Activated CD8-positive, alpha-beta memory T cell treated with anti-CD3 and anti-CD28 coated beads, Interleukin-2, amount 50 U/mL, for 1 hour (primary cell): ENCODE measurements at regions not wholly inside any gene's neighbourhood (a gene's known extent, or its start where the extent isn't known, plus 50 kb on each side); places are given as distances from the start of the nearest gene placed in this dataset.
"Not testable (repeated sequence)": the region's sequence is repeated elsewhere in the genome, so short reads cannot be mapped to it uniquely, and the experiment has no call there.

Experiments
- DNase-seq: peaks from one replicate; pipeline ENCODE4 v3.0.0-alpha.2; 2020; ENCODE audit errors: extremely low read depth

DNA sequence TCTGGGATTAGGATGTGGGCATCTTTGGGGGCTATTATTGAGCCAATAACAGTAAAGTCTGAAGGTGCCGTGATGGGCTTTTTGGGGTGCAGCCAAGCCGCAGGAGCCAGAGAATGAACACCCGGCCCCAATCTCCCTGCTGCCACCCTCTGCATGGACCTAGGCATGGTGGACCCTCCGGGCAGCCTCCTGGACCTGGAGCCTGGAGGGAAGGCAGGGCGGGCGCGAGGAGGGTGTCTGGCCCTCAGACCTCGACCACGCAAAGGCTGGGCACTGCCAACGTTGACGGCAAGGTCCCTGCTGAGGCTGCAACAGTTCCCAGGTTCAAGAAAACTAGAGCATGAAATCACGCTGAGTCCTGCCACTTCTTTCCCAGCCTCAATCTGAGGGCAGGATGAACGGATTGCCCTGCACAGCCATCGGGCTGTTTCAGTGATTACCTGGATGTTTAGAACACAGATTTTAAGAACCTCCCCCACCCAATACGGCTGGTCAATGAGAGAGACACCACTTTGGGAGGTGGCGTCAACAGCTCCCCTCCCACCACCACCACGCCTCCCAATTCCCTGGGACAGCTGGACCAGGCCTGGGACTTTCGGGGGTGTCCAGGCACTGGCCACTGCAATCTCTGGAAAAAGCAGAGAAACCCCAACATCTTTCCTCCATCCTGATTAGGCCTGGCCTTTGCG is 147.4 kb downstream of the NPIPB11 start:
- not testable (repeated sequence) for DNase-seq

DNA sequence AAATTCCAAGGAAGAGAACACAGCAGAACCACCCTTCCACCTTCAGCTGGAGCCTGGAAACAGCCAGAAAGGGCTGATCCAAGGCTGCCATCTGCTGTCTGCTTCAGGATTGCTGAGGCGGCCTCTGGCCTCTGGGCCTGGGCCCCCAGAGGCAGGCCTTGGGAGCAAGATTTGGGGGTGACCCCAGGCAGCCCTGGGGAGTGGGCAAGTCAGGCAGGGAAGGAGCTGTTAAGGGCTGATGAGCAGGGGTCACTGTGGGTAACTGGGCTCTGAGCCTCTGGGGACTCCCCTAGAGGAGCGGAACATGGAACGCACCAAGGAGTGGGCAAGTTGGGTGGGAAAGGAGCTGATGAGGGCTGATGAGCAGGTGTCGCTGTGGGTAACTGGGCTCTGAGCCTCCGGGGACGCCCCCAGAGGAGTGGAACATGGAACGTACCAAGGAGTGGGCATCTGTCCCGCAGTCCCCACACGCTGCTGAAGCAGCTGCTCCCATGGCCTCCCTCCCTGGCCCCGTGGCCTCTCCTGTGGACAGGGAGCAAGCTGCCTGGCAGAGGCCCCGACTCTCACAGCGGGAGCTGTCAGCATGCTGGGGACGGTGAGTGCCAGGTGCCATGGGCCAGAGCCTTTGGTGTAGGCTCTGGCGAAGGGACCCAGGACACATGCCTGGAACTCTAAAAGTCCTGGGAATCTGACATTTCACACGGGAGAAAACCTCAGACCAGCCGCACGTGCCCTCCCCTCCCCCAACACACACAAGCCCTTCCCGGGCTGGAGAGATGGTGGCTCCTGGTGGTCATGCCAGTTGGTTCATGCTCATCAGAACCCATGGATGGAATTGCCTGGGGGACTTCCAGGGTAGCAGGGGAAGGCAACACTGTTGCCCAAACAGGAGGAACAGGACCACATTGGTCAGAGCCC is 148.8 kb downstream of the NPIPB11 start:
- not testable (repeated sequence) for DNase-seq

DNA sequence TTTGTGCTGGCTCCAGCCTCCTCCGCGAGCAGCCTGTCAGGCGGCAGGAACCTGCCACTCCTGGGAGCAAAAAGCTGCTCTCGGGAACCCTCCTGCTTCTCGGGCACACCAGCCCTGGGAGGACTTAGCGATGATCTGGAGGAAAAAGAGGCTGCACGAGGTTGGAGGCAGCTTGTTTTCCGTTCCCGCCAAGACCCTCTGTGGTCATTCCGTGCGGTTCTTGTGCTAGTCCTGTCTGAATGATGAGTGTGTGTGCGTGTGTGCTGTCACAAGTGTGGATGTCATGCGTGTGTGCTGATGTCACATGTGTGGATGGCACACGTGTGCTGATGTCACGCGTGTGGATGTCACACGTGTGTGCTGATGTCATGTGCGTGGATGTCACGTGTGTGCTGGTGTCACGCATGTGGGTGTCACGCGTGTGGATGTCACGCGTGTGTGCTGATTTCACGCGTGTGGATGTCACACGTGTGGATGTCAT is 150.0 kb downstream of the NPIPB11 start:
- no peak for DNase-seq

DNA sequence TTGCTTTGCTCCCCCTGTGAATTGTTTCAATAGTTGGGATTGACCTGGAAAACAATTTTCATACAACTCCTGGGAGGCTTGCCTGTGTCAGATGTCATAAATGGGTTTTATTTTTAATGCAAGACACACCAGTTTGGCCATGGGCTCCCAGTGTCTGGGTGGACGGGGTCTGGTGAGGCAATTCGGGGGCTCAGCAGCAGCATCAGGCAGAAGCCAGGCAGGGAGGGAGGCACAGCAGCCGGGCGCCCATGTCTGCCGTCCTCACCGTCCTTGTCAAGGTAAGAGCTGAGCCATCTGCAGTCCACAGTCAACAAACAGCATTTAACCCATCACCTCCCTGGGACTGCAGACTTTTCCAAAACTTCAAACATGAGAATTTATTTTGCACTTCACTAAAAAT is 150.6 kb downstream of the NPIPB11 start:
- DNase-seq = not testable (repeated sequence)

DNA sequence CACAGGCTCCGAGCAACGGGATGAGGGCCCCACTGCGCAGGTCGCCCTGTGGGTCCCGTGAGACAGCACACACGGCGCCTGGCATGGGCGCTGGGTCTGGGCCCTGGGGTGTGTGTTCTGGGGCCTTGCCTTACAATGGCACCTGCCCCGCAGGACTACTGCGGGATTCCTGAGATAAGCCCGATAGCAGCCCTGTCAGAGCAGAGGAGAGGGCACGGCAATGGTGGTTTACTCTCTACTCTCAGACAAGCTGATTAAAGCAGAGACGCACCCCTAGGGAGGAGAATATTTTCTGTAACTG is 151.1 kb downstream of the NPIPB11 start:
- not testable (repeated sequence) for DNase-seq

DNA sequence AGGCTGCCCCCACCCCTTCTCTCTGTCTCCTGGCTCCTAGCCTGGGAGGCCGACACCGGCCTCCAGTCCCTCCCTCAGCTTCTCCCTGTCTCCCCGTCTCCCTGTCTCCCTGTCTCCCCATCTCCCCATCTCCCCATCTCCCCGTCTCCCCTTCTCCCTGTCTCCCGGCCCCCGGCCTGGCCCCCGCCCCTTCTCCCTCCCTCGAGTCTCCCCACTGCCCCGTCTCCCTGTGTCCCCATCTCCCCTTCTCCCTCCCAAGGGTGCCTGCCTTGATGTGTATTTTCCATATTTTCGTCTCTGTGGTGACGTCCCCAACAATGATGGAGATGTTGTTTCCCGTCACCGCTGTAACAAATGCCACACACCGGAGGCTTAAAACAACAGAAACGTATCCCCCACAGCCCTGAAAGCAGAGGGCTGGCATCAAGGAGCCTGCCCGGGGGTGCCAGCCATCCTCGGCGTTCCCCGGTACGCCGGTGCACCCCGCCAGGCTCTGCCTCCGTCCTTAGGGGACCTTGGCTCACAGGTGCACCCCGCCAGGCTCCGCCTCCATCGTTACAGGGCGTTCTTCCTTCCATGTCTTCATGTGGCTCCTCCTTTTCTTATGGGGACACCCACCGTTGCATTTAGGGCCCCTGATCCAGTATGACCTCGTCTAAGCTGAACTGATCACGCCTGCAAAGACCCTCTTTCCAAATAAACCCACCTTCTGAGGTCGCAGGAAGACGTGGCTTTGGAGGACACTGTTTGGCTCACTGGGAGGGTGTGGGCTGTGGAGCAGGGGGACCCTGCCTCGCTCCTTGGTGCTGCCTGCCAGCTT is 151.6 kb downstream of the NPIPB11 start:
- DNase-seq = no peak

DNA sequence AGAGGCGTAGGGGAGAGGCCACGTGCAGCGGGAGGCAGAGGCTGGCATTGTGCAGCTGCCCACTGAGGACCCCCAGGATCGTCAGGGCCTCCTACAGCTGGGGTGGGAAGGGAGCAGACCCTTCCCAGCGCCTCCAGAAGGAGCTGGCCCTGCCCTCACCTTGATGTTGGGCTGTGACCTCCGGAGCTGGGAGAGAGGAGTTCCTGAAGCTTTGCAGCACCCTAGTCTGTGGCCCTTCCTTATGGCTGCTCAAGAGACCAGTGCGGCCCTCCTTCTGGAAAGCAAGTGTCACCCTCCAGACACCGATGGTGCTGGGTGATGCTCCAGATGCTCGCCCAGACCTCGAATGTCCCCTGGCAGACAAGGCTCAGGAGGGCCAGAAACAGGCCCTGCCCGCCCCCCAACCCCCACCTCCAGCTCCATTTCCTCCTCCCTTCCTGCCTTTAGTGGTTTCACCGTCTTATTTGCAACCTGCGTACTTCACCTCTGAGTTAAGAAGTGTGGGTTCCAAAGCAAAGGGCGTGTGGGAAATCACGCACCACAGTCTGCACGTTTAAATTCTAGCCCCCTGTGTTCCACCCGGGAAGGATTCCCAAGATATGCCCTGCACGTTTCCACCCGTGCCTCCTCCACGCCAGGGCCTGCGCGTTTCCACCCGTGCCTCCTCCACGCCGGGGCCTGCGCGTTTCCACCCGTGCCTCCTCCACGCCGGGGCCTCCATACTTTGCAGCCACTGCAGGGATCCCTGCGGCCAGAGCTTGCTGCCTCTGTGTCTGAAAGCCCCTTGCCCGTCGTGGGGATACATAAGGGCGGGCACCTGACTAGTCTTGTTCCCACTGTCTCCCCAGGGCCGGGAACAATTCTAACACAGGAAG is 152.6 kb downstream of the NPIPB11 start:
- not testable (repeated sequence) for DNase-seq

DNA sequence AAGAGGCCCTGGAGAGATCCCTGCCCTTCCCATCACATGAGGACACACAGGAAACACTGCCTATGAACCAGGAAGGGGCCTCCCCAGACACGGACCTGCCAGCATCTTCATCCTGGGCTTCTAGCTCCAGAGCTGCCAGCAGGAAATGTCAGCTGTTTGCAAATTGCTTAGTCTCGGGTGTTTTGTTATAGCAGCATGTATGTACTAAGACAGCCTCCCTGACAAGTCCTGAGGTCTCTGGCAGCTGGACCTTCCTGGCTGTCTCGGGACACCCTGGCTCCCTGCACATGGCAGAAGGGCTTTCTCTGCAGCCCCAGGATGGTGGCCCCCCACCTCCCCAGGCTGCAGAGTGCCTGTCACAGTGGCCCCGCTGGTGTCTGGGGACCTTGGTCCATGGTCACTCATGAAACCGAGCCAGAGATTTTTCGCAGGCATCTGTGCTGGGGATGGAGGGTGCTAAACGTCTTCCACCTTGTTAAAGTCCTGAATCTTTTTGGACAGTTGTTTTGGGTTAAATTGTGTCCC is 153.4 kb downstream of the NPIPB11 start:
- not testable (repeated sequence) for DNase-seq

DNA sequence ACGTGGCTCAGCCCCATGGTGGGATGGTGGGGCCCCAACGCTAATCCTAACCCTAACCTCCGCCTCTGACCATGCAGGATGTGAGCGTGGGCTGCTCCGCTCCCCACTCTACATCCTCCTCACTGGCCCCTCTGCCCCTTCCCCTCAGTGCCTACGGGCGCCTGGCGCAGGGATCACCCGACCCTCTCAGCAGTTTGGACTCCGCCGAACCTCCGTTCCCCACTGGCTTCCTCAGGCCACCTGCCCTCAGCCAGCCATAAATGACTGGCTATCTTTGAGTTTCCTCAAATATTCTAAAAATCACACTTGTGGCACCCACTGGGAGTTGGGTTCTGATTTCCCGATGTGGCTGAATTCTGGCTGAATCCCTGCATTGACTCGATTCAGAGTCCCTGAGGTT is 154.2 kb downstream of the NPIPB11 start:
- DNase-seq = not testable (repeated sequence)

DNA sequence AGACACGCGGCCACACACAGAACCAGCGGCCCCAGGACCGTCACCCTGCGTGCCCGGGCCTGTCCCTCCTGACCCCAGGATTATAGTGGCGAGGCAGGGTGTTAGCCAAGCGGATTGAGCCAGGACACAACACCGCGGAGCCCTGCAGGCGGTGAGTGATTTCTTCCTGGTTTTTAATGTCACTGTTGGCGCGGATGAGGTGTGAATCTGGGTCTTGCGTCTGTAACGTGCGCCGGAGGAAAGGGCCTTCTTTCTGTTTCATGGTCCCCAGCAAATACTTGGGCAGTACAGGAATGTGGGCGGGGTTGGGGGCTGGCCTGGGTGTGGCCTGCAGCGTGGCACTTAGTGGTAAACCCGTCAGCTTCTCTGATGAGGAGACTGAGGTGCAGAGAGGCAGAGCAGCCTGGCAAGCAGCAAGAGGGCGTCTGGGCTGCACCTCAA is 154.9 kb downstream of the NPIPB11 start:
- DNase-seq = not testable (repeated sequence)

DNA sequence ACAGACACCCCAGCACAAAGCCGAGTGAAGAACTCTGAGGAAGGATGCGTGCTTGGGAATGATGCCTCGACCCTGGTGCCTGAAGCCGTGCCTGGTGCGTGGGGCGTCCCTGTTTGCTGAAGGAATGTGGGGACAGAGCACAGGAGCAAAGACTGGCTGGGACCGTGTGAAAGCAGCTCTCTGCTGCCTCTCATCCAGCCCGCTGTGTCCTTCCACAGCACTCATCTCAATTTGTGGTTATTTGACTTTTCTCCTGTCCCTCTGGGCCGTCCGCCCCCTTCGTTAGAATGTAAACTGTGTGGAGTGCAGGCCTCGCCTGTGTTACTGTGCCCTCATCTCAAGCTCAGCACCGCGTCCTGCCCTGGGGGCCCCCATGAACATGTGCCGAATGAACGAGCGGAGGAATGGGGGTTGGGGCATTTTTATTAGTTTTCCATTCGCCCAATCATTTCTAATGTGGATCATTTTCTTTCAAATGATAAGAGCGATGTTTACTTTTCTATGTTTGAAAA is 155.5 kb downstream of the NPIPB11 start:
- not testable (repeated sequence) for DNase-seq

DNA sequence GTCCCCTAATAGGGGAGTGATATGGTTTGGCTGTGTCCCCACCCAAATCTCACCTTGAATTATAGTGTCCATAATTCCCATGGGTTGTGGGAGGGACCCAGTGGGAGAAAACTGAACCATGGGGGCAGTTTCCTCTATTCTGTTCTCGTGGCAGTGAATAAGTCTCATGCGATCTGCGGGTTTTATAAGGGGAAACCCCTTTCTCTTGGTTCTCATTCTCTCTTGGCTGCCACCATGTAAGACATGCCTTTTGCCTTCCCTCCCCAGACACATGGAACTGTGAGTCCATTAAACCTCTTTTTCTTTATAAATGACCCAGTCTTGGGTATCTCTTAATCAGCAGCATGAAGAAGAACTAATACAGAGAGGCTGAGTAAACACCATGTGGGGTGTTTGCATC is 156.0 kb downstream of the NPIPB11 start:
- DNase-seq = not testable (repeated sequence)

DNA sequence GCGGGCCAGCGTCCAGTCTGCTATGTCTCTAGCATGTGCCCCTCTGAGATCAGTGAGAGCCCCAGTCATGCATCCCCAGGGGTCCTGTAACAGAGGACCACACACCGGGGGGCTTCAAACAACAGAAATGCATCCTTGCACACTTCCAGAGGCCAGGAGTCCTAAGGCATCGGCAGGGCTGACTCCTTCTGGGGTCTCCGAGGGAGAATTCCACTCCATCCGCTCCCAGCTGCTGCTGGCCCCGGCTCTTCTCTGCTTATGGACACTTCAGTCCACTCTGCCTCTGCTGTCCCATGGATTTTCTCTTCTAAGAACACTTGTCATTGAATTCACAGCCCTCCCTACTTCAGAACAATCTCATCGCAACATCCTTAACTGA is 157.6 kb downstream of the NPIPB11 start:
- not testable (repeated sequence) for DNase-seq

DNA sequence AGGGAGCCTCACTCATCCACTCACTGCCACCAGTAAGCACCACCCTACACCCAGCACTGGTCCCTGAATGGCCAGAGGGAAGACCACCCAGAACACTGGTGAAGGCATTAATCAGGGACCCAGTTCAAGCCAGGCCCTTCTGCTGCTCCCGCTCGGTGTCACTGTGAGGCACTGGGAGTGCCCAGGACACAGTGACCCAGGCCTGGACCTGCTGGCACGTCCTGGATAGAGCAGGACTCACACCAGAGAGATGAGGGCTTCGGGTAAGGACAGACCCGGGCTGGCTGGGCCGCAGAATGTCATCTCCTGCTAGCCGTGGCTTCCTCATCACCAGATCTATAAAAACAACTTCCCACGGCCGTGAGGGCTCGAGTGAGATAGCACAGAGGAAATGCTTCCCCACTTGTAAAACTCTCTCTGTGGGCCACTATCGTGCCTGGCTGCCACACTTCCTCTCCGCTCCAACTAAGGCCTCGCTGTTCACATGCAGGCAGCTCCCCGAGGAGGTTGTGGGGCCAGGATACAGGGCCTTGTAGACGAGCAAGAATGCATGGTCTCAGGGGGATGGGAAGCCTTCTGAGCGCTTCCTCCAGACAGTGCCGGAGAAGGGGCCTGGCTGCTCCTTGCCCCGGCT is 158.1 kb downstream of the NPIPB11 start:
- not testable (repeated sequence) for DNase-seq

DNA sequence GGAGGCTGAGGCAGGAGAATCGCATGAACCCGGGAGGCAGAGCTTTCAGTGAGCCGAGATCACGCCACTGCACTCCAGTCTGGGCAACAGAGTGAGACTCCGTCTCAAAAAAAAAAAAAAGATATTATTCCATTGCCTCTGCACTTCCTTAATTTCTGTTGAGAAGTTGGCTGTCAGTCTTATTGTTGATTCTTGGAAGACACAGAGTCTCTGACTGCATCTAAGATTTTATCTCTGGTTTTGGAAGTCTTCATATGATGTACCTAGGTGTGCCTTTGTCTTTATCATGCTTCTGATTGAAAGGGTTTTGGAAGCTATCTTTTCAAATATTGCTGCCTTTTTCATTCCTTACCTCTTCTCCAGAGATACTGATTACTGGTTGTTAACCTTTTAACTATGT is 160.4 kb downstream of the NPIPB11 start:
- DNase-seq = not testable (repeated sequence)

DNA sequence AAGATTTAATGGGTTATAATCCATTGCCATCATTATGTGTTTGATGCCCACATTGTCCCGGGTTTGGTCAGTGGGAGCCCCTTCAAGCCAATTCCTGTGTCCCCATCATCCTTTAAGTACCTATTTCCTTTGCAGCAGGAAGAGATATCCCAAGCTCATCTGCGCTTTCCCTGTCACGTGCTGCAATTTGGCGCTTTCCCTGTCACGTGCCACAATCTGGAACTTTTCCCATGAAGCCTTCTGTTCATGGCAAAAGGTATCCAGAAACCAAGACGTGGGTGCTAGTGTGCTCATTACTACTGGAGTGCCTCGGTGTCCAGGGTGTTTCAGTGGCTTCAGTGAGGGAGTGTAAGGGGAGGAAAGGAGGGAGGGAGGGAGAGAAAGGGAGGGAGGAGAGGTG is 168.5 kb downstream of the NPIPB11 start:
- no peak for DNase-seq

DNA sequence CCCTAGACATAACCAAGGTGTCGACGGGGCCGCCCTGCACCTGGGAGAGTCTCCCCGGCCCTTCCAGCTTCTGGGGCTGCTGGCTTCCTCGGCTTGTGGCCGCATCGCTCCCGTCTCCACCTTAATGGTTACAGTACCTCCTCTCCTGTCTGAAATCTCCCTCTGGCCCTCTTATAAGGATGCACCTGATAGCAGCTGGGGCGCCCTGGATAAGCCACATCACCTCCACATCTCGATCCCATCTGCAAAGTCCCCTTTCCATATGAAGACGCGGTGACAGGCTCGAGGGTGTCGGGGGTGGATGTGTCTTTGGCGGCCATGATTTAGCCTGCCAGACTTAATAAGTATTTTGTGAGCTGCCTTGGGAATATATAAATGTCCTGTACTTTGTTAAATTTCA is 169.0 kb downstream of the NPIPB11 start:
- DNase-seq = not testable (repeated sequence)

DNA sequence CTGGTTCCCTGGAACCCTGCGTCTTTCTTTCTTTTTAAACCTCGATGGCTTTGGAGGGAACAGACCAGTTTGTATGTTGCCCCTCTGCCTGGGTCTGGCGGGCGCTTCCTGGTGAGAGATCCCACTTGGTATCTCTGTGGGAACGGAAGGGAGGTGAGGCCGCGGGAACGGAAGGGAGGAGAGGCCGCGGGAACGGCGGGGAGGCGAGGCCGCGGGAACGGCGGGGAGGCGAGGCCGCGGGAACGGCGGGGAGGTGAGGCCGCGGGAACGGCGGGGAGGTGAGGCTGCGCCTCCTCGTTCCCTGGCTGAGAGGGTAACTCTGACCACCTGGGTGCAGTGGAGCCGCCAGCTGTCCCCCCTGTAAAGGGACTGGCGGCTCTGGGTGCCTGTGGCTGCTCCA is 169.5 kb downstream of the NPIPB11 start:
- not testable (repeated sequence) for DNase-seq

DNA sequence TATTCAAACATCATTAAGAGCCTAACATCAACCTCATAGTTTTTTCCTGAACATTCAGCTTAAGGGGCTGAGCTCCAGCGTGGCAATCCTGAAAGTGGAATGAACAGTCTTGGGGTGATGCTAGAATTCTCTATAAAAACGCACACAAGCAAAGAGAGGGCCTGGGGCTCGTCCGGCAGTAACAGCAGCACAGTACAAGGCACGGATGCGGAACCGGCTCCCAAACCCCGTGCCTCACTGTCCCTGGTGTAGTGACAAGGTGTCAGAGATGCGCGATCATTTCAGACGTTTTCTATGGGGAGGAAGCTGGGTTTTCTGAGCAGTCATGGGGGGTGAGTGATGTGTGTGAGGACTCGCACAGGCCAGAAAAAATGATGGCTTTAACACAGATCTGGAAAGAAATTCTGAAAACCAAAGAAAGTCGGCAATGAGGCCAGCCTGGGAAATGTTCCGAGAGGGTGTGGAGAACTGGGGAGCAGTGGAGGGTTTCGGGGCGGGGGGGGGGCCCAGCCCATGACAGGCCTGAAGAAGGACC is 170.6 kb downstream of the NPIPB11 start:
- DNase-seq = not testable (repeated sequence)
